HAP-1 (cell line): ENCODE measurements at regions not wholly inside any gene's neighbourhood (a gene's known extent, or its start where the extent isn't known, plus 50 kb on each side); places are given as distances from the start of the nearest gene placed in this dataset.

ENCODE experiments used
- DNase-seq, 2 experiments: peaks; one replicate each; pipeline ENCODE4 v3.0.0-alpha.2; 2016 to 2020; ENCODE audit warnings: low spot score in 2 of 2
- H3K27me3 ChIP-seq: fragments of 250-450 bp; sonication (Bioruptor Pico); 2 replicates; pipeline ENCODE4 v1.5.1; 2020; ENCODE audit warnings: low read depth, mild to moderate bottlenecking, moderate library complexity
- H3K36me3 ChIP-seq: fragments of 250-450 bp; sonication (Bioruptor Pico); replicated peaks from 2 replicates; pipeline ENCODE4 v1.5.1; 2020; ENCODE audit warnings: mild to moderate bottlenecking
- H3K4me1 ChIP-seq: fragments of 250-450 bp; sonication (Bioruptor Pico); 2 replicates; pipeline ENCODE4 v1.5.1; 2020; ENCODE audit warnings: mild to moderate bottlenecking
- H3K4me3 ChIP-seq: fragments of 250-450 bp; sonication (Bioruptor Pico); 2 replicates; pipeline ENCODE4 v1.5.1; 2020; ENCODE audit warnings: mild to moderate bottlenecking, moderate library complexity
- H3K9me3 ChIP-seq: fragments of 250-450 bp; sonication (Bioruptor Pico); 2 replicates; pipeline ENCODE4 v1.5.1; 2020; ENCODE audit warnings: mild to moderate bottlenecking, moderate library complexity
- in situ Hi-C: fragments of 300-500 bp; cut with MboI; formaldehyde crosslinking; loops from 3 replicates; pipeline ENCODE4 v1.14.3; 2020; ENCODE audit warnings: low sequenced_read_pairs, inconsistent platforms, mixed read lengths

GRCh38 chr18:25743646-25744151 lies 346.7 kb downstream of the SS18 start:
- in situ Hi-C loops: no loop called here
- no peaks in the 10 kb centered on the region for H3K4me1 ChIP-seq
- DNase-seq: no peak
- no peaks in the 10 kb centered on the region for H3K36me3 ChIP-seq
- H3K9me3 ChIP-seq: no peaks in the 10 kb centered on the region
- H3K4me3 ChIP-seq: no peak overlapping the region
- no peaks in the 10 kb centered on the region for H3K27me3 ChIP-seq

GRCh38 chr18:25739376-25739775 lies 351.0 kb downstream of the SS18 start:
- Histone ChIP-seq H3K36me3 (no peaks in the 10 kb centered on the region), H3K27me3 (no peaks in the 10 kb centered on the region), H3K9me3 (no peaks in the 10 kb centered on the region), H3K4me3 (no peak overlapping the region), H3K4me1 (no peaks in the 10 kb centered on the region)
- in situ Hi-C loops: no loop called here
- no peak for DNase-seq

GRCh38 chr18:25737710-25738311 lies 352.6 kb downstream of the SS18 start:
- Histone ChIP-seq H3K27me3 (no peaks in the 10 kb centered on the region), H3K9me3 (no peaks in the 10 kb centered on the region), H3K36me3 (no peaks in the 10 kb centered on the region), H3K4me1 (no peaks in the 10 kb centered on the region), H3K4me3 (no peak overlapping the region)
- DNase-seq: no peak
- in situ Hi-C loops: no loop called here

- Histone ChIP-seq H3K4me1 (no peaks in the 10 kb centered on the region), H3K9me3 (no peaks in the 10 kb centered on the region), H3K4me3 (no peak overlapping the region), H3K36me3 (no peaks in the 10 kb centered on the region), H3K27me3 (no peaks in the 10 kb centered on the region)
- no peak for DNase-seq
- in situ Hi-C loops: no loop called here
These were observed 353.9 kb downstream of the SS18 start for GRCh38 chr18:25736516-25736915.

- H3K4me1 ChIP-seq: no peaks in the 10 kb centered on the region
- H3K9me3 ChIP-seq: no peaks in the 10 kb centered on the region
- H3K27me3 ChIP-seq: no peaks in the 10 kb centered on the region
- no peak for DNase-seq
- in situ Hi-C loops: no loop called here
- no peak overlapping the region for H3K4me3 ChIP-seq
- no peaks in the 10 kb centered on the region for H3K36me3 ChIP-seq
These were observed 355.0 kb downstream of the SS18 start for GRCh38 chr18:25735459-25735858.

- H3K27me3 ChIP-seq: no peaks in the 10 kb centered on the region
- H3K9me3 ChIP-seq: no peaks in the 10 kb centered on the region
- no peaks in the 10 kb centered on the region for H3K36me3 ChIP-seq
- H3K4me3 ChIP-seq: no peak overlapping the region
- no peaks in the 10 kb centered on the region for H3K4me1 ChIP-seq
- DNase-seq: no peak
- in situ Hi-C loops: no loop called here
These were observed 356.1 kb downstream of the SS18 start for GRCh38 chr18:25734336-25734735.

- Histone ChIP-seq H3K4me3 (no peak overlapping the region), H3K36me3 (no peaks in the 10 kb centered on the region), H3K9me3 (no peaks in the 10 kb centered on the region), H3K27me3 (no peaks in the 10 kb centered on the region), H3K4me1 (no peaks in the 10 kb centered on the region)
- in situ Hi-C loops: no loop called here
- DNase-seq: no peak
These were observed 357.6 kb downstream of the SS18 start for GRCh38 chr18:25732862-25733261.

GRCh38 chr18:25729072-25729471 lies 361.3 kb downstream of the SS18 start:
- H3K27me3 ChIP-seq: no peaks in the 10 kb centered on the region
- H3K4me3 ChIP-seq: no peak overlapping the region
- H3K4me1 ChIP-seq: no peaks in the 10 kb centered on the region
- in situ Hi-C loops: no loop called here
- no peaks in the 10 kb centered on the region for H3K9me3 ChIP-seq
- no peak for DNase-seq
- no peaks in the 10 kb centered on the region for H3K36me3 ChIP-seq

GRCh38 chr18:25727281-25727985 lies 363.0 kb downstream of the SS18 start:
- DNase-seq: no peak
- Histone ChIP-seq H3K4me1 (no peaks in the 10 kb centered on the region), H3K4me3 (no peak overlapping the region), H3K36me3 (no peaks in the 10 kb centered on the region), H3K27me3 (no peaks in the 10 kb centered on the region), H3K9me3 (no peaks in the 10 kb centered on the region)
- in situ Hi-C loops: no loop called here

- H3K4me1 ChIP-seq: no peaks in the 10 kb centered on the region
- in situ Hi-C loops: no loop called here
- H3K27me3 ChIP-seq: no peaks in the 10 kb centered on the region
- no peak for DNase-seq
- H3K9me3 ChIP-seq: no peaks in the 10 kb centered on the region
- no peaks in the 10 kb centered on the region for H3K36me3 ChIP-seq
- H3K4me3 ChIP-seq: no peak overlapping the region
These were observed 364.1 kb downstream of the SS18 start for GRCh38 chr18:25726298-25726697.

- no peak for DNase-seq
- H3K27me3 ChIP-seq: no peaks in the 10 kb centered on the region
- no peaks in the 10 kb centered on the region for H3K9me3 ChIP-seq
- no peaks in the 10 kb centered on the region for H3K36me3 ChIP-seq
- H3K4me1 ChIP-seq: no peaks in the 10 kb centered on the region
- in situ Hi-C loops: no loop called here
- H3K4me3 ChIP-seq: no peak overlapping the region
These were observed 364.9 kb downstream of the SS18 start for GRCh38 chr18:25725501-25725900.

GRCh38 chr18:25724997-25725396 lies 365.4 kb downstream of the SS18 start:
- H3K9me3 ChIP-seq: no peaks in the 10 kb centered on the region
- no peaks in the 10 kb centered on the region for H3K36me3 ChIP-seq
- DNase-seq: no peak
- H3K4me1 ChIP-seq: no peaks in the 10 kb centered on the region
- H3K4me3 ChIP-seq: no peak overlapping the region
- in situ Hi-C loops: no loop called here
- no peaks in the 10 kb centered on the region for H3K27me3 ChIP-seq

GRCh38 chr18:25724121-25724520 lies 366.3 kb downstream of the SS18 start:
- Histone ChIP-seq H3K9me3 (no peaks in the 10 kb centered on the region), H3K36me3 (no peaks in the 10 kb centered on the region), H3K4me1 (no peaks in the 10 kb centered on the region), H3K27me3 (no peaks in the 10 kb centered on the region), H3K4me3 (no peak overlapping the region)
- in situ Hi-C loops: no loop called here
- DNase-seq: no peak

- in situ Hi-C loops: no loop called here
- Histone ChIP-seq H3K27me3 (no peaks in the 10 kb centered on the region), H3K9me3 (no peaks in the 10 kb centered on the region), H3K4me3 (no peak overlapping the region), H3K4me1 (no peaks in the 10 kb centered on the region), H3K36me3 (no peaks in the 10 kb centered on the region)
- DNase-seq: no peak
These were observed 361.1 kb upstream of the ZNF521 start for GRCh38 chr18:25713103-25713502.
